ENCODE measurements at regions not wholly inside any gene's neighbourhood (a gene's known extent, or its start where the extent isn't known, plus 50 kb on each side); places are given as distances from the start of the nearest gene placed in this dataset.
A peak's percentile ranks its signal among the peaks of the same experiment; 100 is the strongest.
"Not testable (repeated sequence)": the region's sequence is repeated elsewhere in the genome, so short reads cannot be mapped to it uniquely, and the experiment has no call there.

DNA sequence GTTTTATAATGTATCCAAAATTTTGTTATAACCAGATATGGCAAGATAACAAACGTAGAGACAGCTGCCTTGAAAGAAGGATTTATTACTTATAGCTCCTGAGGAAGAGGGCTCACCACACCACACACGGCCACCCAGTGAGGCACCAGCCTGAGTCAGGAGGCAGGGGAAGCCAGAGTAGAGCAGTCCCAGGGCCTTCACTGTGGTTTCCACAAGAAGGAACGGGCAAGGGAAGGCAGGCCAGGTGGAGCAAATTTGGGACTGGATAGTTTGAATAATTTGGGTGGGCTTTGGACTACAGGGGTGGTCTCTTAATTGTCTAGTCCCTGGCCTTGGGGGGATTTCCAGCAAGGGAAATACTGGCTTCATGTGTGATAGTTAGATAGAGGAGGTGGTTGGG, 72.5 kb downstream of the RRAGC start:
- DNase-seq: no peak

DNA sequence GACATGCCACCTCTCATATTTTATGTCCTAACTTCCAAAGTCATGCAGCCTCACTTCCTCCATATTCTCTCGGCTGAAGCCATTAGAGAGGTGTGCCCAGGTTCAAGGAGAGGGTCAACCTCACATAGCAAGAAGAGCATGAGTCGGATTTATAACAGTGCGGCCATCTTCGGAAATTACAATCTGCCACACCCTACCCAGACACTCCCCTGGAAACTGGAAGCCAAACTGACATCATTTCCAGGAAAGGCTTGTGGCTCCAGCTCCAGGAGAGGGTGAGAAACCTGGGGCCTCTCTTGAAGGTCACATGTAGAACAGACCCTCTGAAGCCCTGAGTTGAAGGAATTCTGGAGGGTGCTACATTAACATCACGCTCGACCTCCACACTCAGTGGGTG, 73.5 kb downstream of the RRAGC start:
- no peak for DNase-seq

DNA sequence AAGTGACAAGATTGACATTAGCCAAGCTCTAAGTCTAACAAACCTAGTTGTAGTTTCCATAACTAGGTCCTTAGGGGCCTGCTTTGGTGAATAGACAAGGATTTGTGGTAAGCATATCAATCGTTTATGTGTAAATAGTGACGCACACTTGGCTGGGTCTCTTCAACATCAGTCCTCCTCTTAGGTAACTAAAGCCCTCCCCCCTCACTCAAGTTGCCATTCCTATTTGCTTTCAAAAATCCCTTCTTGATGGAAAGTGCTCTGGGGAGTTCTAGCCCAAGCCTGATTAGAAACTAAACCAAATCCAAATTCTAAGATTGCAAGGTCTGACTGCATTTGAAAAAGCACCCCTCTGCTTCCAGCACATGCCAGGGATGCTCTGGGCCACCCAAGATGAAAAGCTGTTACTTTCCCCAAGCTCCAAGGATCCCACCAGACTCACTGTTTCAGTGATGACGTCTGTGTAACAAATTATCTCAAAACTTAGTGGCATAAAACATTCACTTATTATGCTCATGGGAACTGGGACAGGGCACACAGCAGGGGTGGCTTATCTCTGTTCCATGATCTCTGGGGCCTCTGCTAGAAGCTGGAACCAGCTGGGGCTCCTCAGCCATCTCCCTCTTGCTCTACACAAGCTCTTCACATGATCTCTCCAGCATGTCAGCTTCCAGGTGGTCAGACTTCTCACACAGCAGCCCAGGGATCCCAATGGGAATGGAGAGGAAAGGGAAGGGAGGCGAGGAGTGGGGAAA, 74.1 kb downstream of the RRAGC start:
- peak in 1 of 2 experiments; percentile 13 for DNase-seq

DNA sequence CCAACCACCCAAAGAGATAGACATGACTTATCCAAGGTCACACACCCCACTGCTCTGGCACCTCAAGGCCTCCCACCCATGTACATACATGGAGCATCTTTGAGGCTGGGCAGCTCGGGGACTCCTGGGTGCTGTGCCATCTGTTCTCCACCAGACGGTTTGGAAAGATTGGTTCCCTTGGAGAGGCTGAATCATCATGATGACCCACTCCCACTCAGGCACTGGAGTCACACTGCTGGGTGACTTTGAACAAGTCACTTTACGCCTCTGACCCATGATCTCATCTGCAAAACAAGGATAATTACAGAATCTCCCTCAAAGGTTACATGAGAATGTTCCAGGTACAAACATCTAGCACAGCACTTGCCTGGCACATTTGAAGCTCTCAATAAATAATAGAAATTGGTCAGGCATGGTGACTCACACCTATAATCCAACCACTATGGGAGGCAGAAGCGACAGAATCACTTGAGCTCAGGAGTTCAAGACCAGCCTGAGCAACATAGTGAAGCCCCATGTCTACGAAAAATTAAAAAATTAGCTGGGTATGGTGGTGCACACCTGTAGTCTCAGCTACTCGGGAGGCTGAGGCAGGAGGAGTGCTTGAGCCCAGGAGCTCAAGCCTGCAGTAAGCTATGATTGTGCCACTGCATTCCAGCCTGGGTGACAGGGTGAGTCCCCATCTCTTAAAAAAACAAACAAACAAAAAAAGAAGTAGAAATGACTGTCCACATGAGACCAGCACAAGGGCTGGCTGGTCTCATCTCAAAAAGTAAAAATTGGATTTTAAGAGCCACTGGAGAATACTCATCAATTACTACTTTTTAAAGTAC, 74.9 kb downstream of the RRAGC start:
- DNase-seq: peak in 1 of 2 experiments; percentile 64

DNA sequence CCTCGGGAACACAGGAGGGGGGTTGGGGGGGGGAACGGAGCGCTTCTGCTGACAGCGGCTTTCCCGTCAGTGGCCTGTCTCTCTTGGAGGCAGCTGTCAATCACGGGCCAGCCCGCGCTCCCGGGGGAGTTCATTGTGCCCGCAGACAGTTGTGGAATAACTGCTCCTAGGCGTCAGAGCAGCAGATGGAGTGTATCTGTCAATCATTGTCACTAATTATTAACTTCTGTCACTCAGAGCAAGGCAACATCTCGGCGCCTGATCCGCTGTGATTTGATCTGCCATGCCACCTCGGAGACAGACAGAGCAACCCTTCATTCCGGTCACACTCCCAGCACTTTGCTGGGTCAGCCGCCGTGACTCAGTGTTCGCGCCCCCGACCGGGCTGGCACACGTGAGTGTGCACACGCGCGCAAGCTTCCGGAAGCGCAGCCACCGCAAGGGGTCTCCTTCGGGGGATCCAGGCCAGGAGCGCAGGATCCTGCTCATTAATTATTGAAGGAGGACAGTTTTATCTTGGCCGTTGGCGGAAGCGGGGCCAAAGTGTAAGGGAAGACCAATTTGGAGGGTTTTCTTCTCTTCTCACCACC, 75.8 kb downstream of the RRAGC start:
- DNase-seq: peak; percentile 20 to 48

DNA sequence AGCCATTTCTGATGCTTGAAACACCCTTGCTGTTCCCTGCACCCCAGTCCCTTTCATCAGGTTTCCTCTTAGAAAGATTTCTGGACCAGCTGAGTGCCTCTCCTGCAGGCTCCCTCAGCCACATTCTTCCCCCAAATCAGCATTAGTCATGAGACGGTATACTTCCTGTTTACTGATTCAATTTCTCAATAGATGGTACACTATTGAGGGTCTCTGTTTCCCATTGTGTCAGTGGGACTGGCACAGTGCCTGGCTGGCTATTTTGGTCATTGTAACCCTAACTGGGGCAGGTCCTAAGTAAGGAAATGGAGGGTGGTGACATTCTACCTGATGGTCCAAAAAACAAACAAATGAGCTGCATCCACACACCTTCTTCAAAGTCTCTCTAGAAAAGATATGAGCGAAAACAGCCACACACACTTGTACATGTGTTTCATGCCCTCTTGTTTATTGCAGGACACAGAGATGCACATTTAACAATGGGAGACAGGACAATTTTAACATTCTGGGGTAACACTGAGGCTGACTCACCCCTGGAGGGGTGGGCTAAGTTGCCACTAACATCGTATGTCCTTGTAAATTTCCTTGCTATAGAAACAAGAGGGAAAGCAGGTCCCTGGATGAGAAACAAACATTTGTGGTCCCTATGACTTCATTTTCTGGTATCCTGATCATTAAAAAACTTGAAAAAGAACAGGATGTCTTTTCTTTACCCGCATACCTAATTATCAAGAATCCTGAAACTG, 77.5 kb downstream of the RRAGC start:
- DNase-seq: no peak

DNA sequence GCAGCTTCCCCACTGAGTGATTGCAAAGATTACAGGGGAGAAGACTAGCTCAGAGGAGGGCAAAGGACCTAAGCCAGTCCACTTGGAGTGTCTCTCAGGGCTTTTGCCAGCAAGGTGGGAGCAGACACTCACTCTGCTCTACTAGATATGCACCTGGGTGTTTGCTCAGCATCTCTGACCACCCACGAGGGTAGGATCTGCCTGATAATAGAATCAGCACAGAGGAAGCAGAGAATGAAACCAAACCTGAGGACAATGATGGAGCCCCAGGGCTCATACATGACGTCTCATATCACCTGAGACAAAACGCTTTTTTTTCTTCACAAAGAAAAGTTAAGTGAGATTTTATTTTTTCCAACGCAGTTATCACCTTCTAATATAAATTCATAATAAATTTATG, 79.4 kb downstream of the RRAGC start:
- no peak for DNase-seq

DNA sequence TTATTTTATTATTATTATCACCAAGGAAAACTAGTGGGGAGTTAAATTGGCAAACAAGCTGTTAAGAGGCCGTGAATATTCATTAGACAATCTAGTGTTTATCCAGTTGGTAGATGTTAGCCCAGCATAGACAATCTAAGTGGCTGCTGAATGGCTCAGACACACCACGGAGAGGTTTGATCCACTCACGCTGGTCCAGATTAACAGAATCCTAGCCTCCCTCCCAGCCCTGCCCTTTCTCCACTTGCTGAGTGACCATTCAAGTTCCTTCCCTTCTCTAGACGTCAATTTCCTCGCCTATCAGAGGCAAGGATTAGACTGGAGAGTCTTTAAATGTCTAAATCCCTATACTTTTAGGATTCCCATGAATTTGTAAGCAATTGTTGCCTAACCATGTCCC, 80.1 kb downstream of the RRAGC start:
- DNase-seq: no peak

DNA sequence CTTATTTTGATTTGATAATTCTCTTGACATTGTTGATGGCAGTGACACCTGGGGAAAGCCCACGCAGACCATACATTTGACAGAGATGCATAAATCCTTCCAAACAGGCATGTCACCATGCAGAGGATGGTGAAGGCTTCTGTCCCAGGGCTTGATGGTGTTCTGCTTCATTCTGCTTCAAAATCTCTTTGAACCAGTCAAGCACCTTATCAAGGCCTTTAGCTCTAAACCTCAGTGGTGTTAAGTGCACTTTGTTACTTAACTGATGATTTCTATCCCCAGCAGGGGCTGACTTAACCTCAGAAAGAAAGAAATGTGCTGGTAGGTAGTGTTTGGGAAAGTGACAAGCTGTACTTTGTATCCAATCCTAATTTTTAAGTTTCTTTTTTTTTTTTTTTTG, 81.1 kb downstream of the RRAGC start:
- no peak for DNase-seq

DNA sequence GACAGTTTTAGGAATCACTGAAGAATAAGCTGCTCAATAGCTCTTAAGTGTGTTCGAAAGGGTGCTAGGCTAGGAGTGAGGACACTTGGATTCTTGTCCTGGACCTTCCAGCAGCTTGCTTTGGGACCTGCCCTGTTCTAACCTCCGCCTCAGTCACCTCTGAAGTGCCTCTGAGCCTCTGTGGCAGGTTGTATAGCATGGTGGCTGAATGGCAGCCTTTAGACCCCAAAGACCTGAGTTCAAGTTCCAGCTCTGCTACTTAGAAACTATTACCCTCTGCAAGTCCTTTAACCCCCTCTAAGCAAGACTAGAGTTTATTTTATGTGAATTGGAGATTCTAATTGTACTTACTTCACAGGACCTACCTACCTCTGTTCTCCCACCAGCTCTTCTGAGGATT, 81.5 kb downstream of the RRAGC start:
- no peak for DNase-seq

DNA sequence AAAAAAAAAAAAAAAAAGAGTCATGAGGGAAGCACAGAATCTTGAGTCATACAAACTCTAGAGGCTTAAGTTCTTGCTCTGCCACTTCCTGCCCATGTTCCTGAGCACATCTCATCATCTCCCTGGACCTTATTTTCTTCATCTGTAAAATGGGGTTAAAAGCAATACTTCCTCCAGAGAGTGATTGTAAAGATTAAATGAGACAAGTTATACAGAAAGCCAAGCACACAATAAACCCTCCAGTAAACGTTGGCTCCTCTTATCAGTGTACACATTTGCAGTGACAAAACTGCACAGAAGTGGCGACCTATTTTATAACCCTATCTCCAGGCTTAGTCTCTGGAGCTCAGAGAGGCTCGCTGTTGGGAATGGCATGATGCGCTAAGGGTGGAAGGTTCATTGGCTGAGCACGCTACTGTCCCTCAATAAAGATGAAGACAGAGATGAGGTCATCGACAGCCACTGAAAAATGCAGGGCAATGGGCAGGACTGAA, 82.1 kb downstream of the RRAGC start:
- DNase-seq: no peak

DNA sequence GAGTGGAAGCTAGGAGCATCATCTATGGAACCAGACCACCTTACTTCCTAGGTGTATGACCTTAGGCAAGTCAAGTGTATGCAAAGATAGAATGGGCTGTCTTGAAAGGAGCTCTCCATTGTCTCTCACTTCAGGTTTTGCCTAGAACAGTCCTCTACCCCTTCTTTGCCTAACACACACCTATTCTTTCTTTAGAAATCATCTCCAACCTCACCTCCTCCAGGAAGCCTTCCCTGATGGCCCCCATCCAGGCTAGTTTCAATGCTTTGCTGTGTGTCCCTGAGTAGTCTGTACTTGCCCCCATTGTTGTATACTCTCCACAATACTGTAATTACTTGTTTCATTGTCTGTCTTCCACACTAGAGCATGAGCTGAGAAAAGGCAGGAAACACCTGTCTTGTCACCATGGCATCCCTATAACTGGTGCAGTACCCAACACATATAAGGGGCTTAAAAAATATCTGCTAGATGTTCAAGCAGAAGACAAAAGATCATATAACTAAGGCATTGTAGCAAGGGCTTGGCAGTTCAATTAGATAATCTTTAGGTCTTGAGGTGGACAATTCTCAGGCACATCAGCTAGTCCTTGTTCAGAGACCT, 83.0 kb downstream of the RRAGC start:
- DNase-seq: no peak

DNA sequence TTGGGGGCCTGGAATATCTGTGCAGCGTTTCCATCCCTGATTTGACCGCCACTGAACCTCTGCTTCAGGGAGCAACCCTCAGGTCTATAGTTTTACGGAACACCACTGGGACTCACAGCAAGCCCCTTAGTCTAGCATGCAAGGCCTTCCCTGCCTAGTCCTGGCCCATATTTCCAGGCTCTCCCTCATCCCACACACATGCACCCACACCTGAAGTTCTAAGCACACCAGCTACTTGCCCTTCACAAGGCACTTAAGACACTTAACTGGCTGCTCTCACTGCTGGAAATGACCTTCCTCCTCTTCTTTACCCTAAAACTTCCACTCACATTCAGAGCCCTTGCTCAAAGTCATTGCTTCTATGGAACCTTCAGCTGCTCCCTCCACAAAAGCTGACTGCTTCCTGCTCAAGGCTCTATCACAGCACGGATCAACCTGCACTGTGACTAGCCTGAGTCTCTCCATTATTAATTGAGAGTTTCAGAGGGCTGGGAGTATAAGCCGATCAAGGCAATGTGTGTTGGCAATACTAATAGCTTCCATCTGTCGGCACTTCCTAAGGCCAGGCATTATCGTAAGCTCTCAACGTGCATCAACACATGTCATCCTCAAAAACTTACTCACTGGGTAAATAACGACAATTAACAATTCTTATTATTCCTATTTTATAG, 84.3 kb downstream of the RRAGC start:
- DNase-seq: peak; percentile 84 to 93

DNA sequence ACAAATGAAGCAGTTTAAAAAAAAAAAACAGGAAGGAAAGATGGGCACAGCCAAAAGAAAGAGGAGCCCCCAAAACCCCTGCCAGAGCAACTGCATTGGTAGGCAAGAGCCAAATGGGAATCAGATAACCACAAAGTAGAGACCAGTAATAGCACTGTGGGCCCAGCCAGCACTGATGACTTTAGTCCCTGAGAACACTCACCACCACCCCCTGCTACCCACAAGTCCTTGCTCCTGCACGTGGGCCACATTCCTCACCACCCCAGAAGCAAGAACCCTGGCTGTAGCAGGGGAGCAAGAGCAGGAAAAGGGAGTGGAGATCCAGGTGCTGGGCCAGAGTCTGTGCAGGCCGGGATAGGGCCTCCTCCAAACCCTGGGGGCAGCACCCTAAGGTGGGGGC, 86.1 kb downstream of the RRAGC start:
- DNase-seq: no peak

DNA sequence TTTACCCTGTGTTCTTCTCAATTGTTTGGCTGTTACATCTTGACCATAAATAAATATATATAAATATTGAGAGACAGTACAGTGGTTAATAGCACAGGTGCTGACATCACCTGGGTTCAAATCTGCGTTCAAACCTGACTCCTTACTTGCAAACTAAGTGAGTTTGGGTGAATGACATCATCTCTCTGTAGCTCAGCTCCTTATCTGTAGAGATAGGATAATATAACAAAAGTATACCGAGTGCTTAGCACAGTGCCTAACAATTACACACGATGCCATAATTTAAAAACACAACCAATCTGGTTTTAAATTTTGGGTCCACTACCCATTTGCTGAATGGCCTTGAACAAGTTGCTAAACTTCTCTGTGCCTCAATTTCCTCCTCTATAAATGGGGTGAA, 86.6 kb downstream of the RRAGC start:
- no peak for DNase-seq

DNA sequence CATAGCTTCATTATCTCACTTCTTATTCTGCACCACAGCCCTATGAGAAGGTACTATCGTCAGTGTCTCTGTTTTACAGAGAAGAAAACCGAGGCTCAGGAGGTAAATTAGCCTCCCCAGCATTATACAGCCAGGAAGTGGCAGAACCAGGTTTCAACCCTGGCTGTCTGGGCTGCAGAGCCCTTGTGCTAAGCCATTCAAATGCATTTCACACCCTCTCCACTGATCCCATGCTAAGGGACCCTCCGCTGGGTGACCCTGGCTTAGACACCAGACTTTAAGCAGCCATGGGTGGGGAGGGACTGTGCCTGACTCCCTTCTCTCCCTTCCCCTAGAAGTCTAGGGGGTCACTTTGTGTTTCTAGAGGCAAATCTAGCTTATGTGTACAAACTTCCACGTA, 87.5 kb downstream of the RRAGC start:
- no peak for DNase-seq

DNA sequence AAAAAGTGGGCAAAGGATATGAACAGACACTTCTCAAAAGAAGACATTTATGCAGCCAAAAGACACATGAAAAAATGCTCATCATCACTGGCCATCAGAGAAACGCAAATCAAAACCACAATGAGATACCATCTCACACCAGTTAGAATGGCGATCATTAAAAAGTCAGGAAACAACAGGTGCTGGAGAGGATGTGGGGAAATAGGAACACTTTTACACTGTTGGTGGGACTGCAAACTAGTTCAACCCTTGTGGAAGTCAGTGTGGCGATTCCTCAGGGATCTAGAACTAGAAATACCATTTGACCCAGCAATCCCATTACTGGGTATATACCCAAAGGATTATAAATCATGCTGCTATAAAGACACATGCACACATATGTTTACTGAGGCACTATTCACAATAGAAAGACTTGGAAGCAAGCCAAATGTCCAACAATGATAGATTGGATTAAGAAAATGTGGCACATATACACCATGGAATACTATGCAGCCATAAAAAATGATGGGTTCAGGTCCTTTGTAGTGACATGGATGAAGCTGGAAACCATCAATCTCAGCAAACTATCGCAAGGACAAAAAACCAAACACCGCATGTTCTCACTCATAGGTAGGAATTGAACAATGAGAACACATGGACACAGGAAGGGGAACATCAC, 88.9 kb downstream of the RRAGC start:
- not testable (repeated sequence) for DNase-seq

DNA sequence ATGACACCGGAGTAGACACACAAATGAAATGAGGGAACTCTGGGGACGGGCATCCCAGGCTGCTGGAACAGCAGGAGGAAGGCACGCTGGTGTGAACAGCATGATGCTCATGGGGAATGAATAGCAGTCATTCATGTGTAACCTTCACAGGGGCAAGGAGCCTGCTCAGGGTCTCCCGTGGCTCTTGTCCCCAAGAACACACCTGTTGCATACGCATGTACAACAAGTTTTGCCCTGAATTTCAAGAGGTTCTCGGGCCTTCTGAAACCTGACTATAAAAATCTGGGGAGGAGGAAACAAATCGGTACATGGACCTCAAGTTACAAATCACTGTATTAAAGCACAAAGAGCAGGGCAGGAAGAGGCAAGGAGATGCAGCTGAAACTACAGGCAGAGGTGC, 93.4 kb downstream of the RRAGC start:
- DNase-seq: no peak

DNA sequence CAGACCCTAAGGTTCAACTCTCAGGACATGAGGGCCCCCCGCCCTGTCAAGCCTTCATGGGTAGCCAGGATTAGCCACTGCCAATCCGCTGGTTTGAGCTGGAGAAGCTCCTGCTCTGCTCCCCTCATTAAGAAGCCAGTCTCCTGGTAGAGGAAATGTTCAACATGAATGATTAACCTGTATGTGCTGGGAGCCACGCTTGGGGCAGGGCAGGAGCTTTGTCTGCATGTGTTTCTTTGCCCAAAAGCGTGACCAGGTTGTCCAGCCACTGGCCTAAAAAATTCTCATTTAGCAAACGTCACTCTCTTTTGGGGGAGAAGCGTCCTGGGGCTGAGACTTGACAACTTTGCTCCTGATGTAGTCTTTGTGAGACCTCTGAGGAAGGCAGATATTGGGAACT, 96.5 kb downstream of the RRAGC start:
- DNase-seq: no peak

DNA sequence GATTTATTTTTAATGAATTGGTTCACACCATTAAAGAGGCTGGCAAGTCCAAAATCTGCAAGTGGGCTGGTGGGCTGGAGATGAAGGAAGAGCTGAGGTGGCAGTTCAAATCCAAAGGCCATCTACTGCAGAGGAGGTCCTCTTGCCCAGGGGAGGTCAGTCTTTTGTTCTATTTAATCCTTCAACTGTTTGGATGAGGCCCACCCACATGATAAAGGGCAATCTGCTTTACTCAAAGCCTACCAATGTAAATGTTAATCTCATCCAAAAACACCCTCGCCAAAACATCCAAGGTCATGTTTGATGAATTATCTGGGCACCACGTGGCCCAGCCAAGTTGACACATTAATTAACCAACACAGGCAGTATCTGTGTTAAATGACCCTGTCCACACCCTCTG, 99.0 kb downstream of the RRAGC start:
- no peak for DNase-seq

DNA sequence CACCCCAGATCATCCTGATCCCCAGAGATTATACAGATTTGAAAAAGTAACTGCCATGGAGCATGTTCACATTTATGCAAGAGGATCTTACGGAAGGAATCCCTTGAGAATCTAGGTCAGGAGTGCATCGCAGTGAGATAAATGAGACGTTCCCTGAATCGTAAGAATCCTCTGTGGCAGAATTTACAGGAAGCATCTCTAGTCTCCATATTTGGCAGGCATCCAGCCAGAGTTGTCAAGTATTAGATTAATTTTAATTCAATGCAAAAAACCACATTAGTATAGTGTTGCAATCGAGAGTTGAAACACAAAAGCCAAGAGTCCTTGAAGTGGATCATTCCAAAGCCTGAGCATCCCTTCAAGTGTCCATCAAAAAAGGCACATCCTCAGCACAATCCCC, 100.8 kb downstream of the RRAGC start:
- DNase-seq: peak; percentile 55 to 84
